ENCODE measurements at regions not wholly inside any gene's neighbourhood (a gene's known extent, or its start where the extent isn't known, plus 50 kb on each side); places are given as distances from the start of the nearest gene placed in this dataset.
A peak's percentile ranks its signal among the peaks of the same experiment; 100 is the strongest.

DNA sequence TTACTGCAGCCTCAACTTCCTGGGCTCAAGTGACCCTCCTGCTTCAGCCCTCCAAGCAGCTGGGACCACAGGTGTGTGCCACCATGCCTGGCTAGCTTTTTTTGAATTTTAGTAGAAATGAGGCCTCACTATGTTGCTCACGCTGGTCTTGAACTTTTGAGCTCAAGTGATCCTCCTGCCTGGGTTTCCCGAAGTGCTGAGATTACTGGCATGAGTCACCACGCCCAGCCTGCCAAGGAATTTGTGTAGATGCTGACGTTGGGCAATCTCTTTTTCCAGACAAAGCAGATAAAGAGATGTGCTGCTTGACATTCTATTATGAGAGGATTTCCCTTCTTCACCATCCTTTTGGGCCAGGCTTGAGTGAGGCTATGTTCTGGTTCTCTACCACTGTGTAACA lies 254.5 kb upstream of the RPS6KA3 start:
- DNase-seq (ENCODE audit: low spot score) = no peak

DNA sequence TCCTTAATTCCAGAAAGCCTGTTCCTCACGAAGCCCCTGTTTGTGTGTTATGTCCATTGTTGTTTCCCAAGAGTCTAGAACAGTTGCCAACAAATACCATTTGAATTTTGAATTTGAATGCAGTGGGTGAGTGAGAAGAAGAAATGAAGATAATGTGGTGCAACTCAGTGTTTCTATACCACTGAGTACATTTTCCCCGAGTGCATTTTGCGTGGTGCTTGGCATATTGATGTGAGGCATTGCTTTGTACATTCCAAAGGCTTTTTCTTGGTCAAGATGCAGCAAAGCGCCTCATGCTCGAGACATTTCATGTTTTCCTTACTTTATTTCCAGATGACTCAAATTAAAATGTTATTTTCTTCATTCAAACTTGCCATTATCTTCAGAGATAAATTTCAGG lies 253.1 kb upstream of the RPS6KA3 start:
- DNase-seq (ENCODE audit: low spot score) = no peak

DNA sequence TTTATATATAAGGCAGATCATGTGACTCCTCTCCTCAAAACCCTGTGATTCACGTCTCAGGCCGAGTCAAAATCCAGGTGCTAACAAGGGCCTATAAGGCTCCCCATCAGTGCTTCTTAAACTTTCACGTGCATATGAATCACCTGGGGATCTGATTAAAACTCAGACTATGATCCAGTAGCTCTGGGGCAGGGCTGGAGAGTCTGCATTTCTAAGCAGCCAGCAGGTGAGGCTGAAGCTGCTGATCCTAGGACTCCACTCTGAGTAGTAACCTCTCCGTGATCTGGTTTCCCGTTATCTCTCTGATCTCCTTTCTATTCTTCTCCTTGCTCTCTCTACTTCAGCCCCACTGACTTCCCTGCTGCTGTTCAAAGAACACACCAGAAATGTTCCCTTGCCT lies 252.4 kb upstream of the RPS6KA3 start:
- no peak for DNase-seq (ENCODE audit: low spot score)

DNA sequence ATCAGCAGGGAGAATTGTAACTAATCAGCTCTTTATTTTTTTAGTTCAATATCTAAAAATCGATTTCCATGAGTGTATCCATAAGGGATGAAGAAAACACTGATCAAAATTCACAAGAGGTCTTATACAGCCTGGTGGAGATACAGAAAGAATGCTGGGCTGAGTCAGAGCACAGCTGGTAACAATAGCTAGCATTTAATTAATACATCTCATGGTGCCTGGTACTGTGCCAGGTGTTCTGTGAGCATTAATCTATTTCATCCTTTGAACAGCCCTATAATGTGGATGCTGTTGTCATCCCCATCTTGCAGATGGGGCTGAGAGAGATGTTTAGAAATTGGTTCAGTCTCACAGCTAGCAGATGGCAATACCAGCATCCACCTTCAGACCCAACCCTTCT lies 250.9 kb upstream of the RPS6KA3 start:
- DNase-seq (ENCODE audit: low spot score) = no peak

DNA sequence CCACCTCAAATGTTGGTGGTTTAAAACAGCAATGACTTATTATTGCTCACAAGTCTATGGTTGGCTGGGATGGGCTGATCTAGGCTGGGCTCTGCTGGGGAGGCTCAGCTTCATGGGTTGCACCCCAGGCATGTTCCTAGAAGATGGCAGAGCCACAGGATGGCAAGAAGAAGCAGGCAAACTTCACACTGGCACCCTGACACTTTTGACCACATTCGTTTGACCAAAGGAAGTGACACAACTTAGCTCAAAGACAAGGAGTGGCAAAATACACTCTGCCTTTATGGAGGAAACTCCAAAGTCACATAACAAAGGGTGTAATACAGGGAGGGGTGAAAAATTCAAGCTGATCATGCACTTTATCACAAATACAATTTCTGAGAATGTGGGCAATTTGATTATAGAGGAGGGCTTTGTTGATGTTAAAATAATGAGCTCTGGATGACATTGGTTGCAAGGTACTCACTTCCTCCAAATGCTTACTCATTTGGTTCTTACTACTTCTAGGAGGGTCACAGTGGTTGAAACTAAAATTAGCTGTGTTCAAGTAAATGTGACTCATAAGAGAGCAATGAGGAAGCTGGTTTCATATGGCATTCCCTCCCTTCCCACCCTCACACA lies 249.2 kb upstream of the RPS6KA3 start:
- no peak for DNase-seq (ENCODE audit: low spot score)

DNA sequence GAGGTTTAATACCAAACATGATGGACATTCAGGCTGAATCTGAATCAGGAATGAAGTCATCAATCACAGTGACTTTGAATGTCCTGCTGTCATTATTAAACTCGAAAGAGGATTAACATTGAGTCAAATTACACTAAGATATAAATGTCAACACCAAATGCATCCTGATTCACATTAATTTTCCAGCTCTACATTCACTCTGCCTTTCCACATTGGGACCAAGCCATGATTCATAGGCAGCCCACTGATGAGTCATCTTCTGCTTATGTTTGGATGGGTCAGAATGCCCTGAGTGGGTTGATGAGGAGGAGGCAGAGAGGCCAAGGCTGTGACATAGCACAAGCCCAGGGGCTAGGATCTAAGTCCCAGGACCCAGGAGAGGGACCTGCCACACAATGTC lies 247.6 kb upstream of the RPS6KA3 start:
- no peak for DNase-seq (ENCODE audit: low spot score)

DNA sequence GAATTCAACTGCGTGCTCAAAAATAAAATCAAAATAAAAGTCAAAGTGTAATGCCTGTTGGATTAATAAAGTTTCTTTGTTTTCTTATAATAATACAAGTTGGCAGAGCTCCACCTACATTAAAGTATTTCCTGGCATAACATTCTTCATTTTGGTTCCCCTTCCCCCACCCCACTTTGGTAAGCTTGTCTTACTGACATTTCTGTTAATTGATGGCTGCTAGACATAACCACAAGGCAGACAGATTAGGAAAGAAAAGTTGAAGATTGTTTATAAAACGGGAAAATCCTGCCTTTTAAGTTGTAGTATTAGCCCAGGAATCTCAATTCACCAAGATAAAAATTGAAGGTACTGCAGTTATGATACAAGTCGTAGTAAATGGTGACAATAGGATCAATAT lies 246.5 kb upstream of the RPS6KA3 start:
- no peak for DNase-seq (ENCODE audit: low spot score)

DNA sequence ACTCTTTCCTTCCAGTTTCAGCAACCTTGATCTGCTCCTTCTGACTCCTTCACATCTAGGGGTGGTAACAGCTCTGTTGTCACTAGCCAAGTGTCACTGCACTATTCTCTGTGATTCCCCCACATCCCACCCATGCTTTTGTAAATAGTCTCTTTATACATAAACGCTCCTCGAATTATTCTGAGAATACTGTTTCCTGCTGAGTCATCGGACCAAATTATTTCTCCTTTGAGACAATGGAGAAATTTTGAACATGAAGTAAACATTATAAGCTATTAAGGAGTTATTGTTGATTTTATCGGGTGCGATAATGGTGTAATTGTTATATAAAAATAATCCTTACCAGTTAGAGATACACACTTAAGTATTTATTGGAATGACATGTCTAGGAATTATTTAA lies 245.1 kb upstream of the RPS6KA3 start:
- DNase-seq (ENCODE audit: low spot score) = no peak

DNA sequence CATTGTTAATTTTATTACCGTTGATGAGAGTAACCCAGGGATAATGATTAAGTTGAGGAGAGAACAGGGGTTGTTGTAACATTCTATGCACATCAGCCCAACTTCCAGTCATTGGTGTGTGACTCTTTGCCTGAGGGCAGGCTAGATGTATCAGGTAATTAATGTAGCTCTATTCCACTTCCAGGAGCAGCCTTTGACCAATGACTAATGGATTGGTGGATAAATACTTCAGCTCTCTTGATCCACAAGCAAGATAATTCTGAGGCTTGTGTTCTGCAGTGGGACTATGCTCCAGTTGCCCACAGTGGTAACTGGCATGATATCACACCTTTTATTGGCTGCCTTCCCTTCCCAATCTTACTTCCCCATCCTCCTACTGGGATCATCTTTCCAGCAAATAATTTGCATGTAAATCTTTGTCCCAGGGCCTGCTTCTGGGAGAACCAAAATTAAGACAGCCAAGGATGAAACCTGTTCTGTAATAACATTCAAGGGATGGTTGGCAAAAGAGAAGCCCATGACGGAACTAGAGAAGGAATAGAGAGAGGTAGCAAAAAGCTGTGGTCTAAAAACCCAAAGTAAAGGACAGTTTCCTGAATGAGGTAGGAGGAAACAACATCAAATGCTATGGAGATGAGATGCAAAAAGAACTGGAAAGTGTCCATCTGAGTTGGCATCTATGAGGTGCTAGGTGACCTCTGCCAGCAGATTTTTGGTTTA lies 241.4 kb upstream of the RPS6KA3 start:
- DNase-seq (ENCODE audit: low spot score) = no peak

DNA sequence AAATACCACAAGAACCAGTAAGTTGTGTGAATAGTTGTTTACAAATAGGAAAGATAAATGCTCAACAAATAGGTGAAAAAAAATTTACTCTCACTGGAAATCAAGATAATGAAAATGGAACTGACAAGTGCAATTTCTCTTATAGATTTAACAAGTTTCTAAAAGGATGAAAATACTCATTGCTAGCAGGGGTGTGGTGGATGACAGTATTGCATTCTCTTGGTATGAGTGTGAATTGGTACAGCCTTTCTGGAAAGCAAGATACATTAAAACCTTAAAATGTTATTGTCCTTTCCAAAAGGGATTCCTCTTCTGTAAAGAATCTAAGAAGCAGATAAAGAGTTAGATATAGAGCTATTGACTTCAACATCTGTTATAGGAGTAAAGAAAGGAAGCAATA lies 240.0 kb upstream of the RPS6KA3 start:
- DNase-seq (ENCODE audit: low spot score) = no peak

DNA sequence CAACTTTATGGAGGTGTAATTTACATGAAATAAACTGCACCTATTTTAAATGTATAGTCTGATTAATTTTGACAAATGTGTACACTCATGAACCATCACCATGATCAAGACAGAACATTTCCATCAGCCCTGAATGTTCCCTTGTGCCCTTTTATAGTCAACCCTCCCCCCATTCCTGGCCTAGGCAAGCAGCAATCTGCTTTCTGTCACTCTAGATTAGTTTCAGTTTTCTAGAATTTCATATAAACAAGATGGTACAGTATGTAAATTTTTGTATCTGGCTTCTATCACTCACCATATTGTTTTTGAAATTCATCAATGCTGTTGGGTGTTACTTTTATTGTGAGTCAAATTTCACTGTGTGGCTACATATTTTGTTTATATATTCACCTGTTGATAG lies 234.2 kb upstream of the RPS6KA3 start:
- no peak for DNase-seq (ENCODE audit: low spot score)

DNA sequence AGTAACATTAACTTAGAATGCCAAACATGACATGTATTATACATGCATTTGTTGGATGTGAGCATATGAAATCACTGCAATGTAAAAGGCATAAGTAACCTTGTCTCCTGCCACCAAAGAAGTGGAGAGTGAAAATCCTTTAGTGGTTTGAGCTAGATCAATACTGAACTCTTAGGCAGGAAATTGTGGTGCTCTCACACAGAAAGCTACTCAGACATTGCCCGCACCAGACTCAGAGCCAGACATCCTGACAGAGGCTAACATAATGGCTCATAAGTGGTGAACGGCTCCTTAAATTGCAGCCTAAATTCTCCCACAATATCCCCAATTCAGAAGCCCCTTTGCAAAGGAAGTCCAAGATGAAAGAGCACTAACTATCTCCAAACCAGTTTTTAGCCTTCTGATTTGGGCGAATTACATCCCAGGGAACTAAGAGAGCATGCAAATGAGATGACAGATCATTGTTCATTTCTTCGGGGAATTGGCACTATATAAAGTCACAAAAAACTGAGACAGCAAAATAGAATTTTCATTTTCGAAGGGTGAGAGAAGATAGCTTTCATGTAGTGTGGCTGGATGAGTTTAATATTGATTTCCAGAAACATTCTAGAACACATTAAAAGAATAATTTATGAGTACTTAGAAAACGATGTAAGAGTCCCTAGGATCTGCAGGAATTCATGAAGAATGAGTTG lies 233.6 kb upstream of the RPS6KA3 start:
- DNase-seq (ENCODE audit: low spot score) = no peak

DNA sequence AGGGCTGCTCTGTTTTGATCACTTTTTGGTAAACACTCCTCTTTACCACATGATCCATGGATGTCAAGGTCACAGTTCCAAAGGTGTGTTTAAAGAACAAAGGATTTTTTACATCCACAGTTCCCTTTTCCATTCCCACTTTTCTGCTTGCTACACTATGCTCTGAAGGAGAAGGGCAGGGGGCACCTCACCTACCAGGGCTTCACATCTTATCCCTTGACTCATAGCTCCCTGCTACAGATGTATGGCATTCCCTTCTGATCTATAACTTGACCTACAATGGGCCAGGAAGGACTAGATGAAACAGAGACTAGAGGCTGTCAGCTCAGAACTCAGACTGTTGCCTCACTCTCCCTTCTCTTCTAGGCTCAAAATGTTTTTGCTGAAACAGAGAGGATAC lies 233.1 kb upstream of the RPS6KA3 start:
- no peak for DNase-seq (ENCODE audit: low spot score)

DNA sequence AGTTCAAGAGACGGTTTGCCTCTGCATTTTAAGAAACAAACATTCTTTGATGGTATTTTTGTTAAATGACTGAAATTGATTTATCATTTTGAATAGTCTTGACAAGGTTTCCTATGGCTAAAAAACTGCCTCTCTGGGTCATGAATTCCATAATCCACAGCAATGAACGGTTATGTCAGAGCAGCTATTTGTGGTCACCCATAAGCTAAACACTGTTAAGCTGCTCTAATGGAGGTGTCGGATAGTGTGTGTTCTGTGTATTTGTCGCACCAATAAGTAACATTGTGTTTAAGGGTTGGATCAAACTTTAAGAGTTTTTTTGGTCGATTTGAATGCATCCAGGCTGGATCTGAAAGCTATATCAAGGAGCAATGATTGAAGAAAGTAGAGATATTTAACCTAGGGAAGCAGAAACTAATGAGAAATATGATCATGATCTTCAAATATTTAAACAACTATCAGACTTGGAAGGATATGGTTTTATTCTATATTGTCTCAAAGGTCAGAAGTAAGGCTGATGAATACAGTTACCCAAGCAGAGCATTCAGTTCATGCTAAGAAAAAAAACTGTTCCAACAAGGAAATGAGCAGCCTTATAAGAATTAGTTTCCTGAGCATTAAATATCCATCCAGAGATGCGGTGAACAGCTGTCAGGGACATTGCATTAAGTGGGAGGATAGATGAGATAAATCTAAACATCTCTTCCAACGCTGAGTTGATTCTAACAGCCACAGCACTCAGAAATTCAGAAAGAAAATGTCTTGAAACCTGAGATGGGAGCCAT lies 232.3 kb upstream of the RPS6KA3 start:
- DNase-seq (ENCODE audit: low spot score) = no peak

DNA sequence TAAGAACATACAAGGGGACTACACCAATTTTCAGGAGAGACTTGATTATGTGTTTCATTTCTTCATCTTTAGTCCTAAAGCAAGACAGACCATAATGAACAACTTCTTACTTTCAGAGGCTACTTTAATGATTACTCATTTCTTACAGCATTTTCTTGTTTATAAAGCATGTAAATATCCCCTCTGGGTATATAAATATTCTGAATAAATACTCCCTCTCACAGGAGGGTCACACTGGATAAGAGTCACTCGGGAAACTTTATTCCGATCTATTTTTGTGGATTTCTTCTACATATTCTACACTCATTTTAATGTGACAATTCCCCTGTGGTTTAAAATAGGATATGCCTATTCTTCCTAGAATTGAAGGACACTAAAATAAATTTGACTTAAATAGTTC lies 228.9 kb upstream of the RPS6KA3 start:
- DNase-seq (ENCODE audit: low spot score) = no peak

DNA sequence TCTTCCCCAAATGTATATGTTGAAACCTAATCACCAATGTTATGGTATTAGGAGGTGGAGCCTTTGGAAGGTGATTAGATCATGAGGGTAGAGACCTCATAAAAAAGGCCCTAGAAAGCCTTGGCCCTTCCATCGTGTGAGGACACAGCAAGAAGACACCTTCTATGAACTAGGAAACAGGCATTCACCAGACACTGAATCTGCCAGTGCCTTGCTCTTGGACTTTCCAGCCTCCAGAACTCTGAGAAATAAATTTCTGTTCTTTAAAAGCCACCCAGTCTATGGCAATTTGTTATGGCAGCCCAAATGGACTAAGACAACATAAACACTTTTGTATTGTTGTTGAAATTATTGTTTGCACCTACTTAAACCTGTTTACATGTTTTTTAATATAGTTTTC lies 221.8 kb upstream of the RPS6KA3 start:
- DNase-seq (ENCODE audit: low spot score) = no peak

DNA sequence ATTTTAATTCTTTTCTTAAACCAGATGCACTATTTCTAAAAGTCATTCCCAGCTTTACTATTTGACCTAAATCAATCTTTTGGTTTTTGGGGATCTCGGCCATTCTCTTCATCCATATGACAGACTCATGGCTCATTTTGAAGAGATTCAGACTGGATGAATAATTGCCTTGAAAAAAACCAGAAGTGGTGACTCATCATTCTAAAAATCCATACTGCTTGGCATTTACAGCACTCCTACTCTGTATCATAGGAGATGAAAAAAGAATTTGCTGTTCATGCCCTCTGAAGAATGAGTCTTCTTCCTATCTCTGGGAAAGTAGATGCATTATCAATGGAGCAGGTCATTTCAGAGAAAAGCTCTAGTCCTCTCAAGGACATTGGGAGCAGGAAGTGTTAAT lies 220.5 kb upstream of the RPS6KA3 start:
- DNase-seq (ENCODE audit: low spot score) = no peak

DNA sequence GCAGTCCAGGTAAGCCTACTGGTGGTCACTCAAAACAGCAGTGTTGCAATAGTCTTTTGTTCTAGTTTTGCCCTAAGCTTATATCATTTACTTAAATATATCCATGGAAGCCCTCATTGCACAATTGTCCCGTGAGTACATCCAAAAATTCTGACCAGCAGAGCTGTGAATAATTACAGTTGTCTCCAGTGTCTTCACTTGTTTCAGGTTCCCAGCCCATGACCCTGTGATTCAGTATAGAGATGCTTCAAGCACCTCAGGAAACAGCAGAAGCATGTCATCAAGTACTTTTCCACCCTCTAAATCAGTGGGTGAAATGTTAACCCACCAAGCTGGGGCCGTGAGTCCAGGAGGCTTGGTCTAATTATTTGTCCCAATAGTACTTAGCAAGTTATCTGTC lies 214.9 kb upstream of the RPS6KA3 start:
- no peak for DNase-seq (ENCODE audit: low spot score)

DNA sequence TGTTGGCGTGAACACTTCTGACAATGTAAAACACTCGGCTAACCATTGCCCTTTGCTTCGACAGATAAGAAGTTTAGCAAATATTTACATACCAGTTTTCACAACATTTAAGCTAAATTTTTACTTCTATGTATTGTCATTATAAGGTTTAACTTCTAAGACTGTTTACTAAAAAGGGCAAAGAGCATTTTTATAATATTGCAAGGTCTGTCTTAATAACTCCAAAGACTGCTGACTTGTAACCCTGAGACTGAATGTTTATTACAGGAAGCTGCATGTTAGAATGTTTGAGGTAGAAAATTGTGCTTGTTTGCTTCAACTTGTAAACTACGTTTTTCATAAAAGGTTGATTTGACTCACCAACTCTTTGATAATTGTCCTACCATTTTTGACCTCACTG lies 213.2 kb upstream of the RPS6KA3 start:
- peak; percentile 0 for DNase-seq (ENCODE audit: low spot score)

DNA sequence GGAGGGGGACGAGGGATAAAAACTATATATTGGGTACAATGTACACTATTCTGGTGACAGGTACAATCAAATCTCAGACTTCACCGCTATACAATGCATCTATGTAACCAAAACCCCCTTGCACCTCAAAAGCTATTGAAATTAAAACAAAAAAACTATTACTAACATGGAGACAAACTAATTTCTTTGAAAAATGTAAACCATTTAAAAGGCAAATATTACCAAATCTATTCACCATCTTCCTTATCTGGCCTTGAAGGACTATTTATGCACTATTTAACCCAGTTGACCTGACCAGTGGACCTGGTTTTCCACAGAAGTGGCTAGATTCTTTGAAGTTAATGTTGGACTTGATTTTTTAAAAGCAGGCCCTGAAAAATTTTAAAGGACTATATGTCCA lies 212.3 kb upstream of the RPS6KA3 start:
- DNase-seq (ENCODE audit: low spot score) = no peak

DNA sequence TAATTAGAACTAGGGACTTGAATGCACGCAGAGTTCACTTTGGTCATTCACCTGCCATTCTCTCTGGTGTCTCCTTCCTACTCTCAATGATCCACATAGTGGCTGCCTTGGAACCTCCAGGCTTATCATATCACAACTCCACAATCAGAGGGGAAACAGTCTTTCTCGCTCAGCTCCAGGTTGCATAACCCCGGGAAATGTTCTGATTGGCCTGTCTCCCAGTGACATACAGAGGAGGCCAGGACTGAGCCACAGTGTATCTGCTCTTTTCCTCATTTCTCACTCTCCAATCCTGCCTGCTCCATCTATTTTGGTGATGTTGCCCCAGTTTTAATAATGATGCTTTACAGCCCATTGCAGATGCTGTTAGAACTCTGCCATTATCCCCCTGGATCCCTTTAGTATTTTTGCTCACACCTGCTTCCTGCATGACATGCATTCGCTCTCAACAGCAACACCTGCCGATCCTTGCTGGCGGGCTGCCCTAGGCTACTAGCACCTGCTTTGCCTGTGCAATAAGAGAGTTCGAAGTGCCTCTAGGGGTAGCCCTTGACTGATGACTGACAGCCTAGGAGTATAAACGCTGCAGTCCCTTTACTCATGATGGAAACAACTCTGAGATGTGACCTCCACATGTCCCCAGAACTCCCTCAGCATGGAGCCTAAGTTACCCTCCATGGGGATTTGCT lies 211.3 kb upstream of the RPS6KA3 start:
- DNase-seq (ENCODE audit: low spot score) = peak; percentile 1

DNA sequence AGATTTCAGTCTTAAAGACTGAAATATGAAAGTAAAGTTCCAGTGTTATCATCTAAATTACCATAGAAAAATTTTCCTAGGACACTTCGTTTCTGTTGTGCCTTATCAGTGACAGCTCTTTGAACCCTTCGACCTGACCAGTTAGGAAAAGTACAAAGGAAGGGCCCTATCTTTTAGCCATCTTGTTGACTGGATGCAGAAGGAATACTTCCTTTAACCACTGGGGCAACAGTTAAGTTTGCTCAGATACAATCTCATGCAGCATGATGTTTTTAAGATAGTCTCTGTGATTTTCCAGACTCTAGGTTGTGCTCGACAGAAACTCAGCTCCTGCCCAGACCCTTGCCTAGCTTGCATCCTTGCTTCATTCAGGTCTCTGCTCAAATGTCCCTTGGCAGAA lies 210.5 kb upstream of the RPS6KA3 start:
- DNase-seq (ENCODE audit: low spot score) = peak; percentile 4

Data from HuH-7 (cell line).